ENCODE measurements at regions not wholly inside any gene's neighbourhood (a gene's known extent, or its start where the extent isn't known, plus 50 kb on each side); places are given as distances from the start of the nearest gene placed in this dataset.

DNA sequence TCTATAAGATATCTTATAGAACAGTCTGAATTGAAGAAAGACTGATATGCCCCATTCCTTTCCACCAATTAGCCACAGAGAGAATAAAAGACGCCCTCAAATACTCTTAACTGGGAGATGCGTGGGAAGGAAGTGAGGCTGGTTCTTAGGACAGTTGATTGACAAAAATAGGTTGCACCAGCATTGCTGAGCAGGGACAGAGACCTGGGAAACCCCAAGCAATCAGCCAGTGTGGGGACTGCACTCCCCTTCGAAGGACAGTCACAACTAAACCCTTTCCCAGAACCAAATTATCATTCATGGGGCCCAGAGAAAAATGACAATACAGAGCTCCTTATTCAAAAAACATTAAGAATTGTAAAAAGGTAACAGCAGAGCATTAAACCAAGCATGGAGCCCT, 196.9 kb upstream of the GHITM start:
- Histone ChIP-seq H3K27me3 (ENCODE audit: low read depth, low read length) (no peaks in the 10 kb centered on the region), H3K9me3 (ENCODE audit: control insufficient read depth in 1 of 2, low read length in 2 of 2) (no peaks in the 10 kb centered on the region), H3K4me1 (ENCODE audit: control insufficient read depth in 1 of 2, insufficient read depth in 2 of 2, low read length in 2 of 2) (no peaks in the 10 kb centered on the region), H3K27ac (ENCODE audit: low read length) (no peak overlapping the region), H3K4me3 (ENCODE audit: low read depth in 1 of 2, low read length in 2 of 2) (no peak overlapping the region), H3K36me3 (ENCODE audit: control insufficient read depth in 1 of 2, insufficient read depth in 2 of 2, low read length in 2 of 2) (no peaks in the 10 kb centered on the region)

DNA sequence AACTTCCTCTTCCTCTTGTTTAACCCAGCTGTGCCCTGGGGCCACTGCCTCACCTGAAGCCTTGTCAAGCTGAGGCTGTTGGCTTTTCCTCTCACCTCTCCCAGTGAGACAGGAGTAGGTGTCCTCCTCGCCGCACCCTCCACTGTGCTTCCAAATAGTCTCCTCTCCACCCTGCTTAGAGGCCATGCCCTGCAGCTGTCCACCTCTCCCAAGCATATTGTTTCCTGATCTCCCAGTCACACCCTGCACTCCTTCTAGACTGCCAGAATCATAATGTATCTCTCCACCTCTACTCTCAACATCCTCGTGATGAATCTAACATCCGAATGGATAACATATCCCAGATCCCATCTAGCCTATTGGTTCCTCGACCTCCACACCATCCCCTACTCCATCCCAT, 196.3 kb upstream of the GHITM start:
- no peaks in the 10 kb centered on the region for H3K9me3 ChIP-seq (ENCODE audit: control insufficient read depth in 1 of 2, low read length in 2 of 2)
- H3K36me3 ChIP-seq (ENCODE audit: control insufficient read depth in 1 of 2, insufficient read depth in 2 of 2, low read length in 2 of 2) = no peaks in the 10 kb centered on the region
- no peak overlapping the region for H3K27ac ChIP-seq (ENCODE audit: low read length)
- H3K27me3 ChIP-seq (ENCODE audit: low read depth, low read length) = no peaks in the 10 kb centered on the region
- H3K4me3 ChIP-seq (ENCODE audit: low read depth in 1 of 2, low read length in 2 of 2) = no peak overlapping the region
- H3K4me1 ChIP-seq (ENCODE audit: control insufficient read depth in 1 of 2, insufficient read depth in 2 of 2, low read length in 2 of 2) = no peaks in the 10 kb centered on the region

DNA sequence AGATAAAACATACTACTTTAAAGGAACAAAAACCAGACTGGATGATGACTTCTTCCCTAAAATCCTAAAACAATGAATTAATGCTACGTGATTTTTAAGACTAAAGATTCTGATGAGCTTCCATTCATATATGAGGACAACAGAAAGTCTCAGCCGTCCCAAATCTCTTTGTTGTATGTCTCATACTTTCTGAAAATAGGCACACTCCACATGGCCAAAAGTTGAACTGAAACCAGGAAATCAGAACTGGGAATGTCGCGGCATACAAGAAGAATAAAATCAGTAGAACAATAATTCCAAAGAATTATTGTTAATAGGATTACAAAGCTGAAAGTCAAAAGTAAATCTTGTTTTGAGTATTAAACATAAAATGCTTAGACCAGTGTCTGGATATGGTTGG, 195.4 kb upstream of the GHITM start:
- Histone ChIP-seq H3K36me3 (ENCODE audit: control insufficient read depth in 1 of 2, insufficient read depth in 2 of 2, low read length in 2 of 2) (no peaks in the 10 kb centered on the region), H3K9me3 (ENCODE audit: control insufficient read depth in 1 of 2, low read length in 2 of 2) (no peaks in the 10 kb centered on the region), H3K4me1 (ENCODE audit: control insufficient read depth in 1 of 2, insufficient read depth in 2 of 2, low read length in 2 of 2) (no peaks in the 10 kb centered on the region), H3K27ac (ENCODE audit: low read length) (no peak overlapping the region), H3K4me3 (ENCODE audit: low read depth in 1 of 2, low read length in 2 of 2) (no peak overlapping the region), H3K27me3 (ENCODE audit: low read depth, low read length) (no peaks in the 10 kb centered on the region)

DNA sequence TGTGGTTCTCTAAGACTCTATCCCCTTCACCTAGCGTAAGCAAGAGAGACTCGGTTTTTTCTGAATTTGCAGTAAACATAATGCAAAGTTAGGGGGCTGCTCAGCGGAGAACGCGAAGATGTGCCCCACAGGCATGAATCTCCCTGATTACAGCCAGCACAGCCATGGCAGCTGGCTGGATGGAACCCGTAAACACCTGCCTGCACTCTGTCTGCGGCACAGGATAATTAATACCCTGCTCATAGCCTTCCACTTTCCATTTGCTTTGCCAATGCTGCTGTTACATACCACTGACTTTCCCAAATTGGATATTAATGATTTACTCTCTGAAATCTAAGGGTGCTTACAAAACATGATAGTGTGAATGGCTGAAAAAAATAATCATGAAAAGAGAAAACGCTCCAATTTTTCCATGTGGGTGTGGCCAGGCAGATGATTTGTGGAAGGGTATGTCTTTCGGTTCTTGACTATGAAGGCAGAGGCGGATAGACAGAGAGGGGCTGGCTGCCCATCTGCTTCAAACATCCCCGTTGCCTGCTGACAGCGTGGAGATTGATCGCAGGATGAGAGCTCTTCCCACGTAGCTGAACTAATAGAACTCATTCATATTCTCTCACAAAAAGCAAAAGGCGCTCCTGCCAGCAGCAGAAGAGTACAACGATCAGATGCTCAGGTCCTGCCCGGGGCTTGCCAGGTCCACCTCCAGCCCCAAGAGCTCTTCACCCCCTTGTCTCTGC, 193.2 kb upstream of the GHITM start:
- Histone ChIP-seq H3K27me3 (ENCODE audit: low read depth, low read length) (no peaks in the 10 kb centered on the region), H3K36me3 (ENCODE audit: control insufficient read depth in 1 of 2, insufficient read depth in 2 of 2, low read length in 2 of 2) (no peaks in the 10 kb centered on the region), H3K4me1 (ENCODE audit: control insufficient read depth in 1 of 2, insufficient read depth in 2 of 2, low read length in 2 of 2) (no peaks in the 10 kb centered on the region), H3K9me3 (ENCODE audit: control insufficient read depth in 1 of 2, low read length in 2 of 2) (no peaks in the 10 kb centered on the region), H3K27ac (ENCODE audit: low read length) (no peak overlapping the region), H3K4me3 (ENCODE audit: low read depth in 1 of 2, low read length in 2 of 2) (no peak overlapping the region)

DNA sequence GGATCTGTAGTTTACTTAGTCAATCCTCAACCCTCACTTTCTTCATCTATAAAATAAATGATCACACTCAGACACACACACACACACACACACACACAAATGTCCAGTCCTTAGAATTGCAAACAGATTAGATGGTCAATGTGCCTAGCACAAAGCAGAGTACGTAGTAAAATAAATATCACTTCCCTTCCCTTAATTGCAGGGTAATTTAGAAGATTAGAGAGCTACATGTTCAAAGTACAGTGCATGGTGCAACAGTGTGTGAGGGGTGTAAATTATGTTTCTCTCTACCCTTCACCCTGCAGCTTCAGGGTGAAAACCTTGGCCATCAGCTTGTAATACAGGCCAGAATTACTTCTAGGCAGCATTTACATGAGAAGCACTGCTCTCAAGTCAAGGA, 187.0 kb upstream of the GHITM start:
- Histone ChIP-seq H3K4me3 (ENCODE audit: low read depth in 1 of 2, low read length in 2 of 2) (no peak overlapping the region), H3K9me3 (ENCODE audit: control insufficient read depth in 1 of 2, low read length in 2 of 2) (no peaks in the 10 kb centered on the region), H3K27ac (ENCODE audit: low read length) (no peak overlapping the region), H3K27me3 (ENCODE audit: low read depth, low read length) (no peaks in the 10 kb centered on the region), H3K4me1 (ENCODE audit: control insufficient read depth in 1 of 2, insufficient read depth in 2 of 2, low read length in 2 of 2) (no peaks in the 10 kb centered on the region), H3K36me3 (ENCODE audit: control insufficient read depth in 1 of 2, insufficient read depth in 2 of 2, low read length in 2 of 2) (no peaks in the 10 kb centered on the region)

DNA sequence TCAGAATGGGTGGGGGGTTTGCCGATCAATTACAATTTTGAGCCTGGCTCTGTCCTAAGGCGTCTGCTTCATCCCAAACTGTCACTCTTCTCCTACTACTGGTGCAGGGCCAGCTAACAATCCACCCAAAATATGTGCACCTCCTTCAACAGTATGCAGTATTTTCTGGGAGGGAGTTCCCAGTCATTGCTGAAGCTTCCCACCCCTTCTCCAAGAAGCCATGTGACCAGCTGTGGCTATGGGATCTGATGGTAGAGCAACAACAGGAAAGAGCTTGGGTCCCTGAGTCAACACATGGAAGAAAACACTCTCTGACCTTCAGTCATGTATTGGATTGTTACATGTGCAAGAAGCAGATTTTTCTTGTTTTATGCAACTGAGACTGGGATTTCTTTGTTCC, 185.7 kb upstream of the GHITM start:
- no peaks in the 10 kb centered on the region for H3K36me3 ChIP-seq (ENCODE audit: control insufficient read depth in 1 of 2, insufficient read depth in 2 of 2, low read length in 2 of 2)
- H3K27ac ChIP-seq (ENCODE audit: low read length) = no peak overlapping the region
- no peaks in the 10 kb centered on the region for H3K4me1 ChIP-seq (ENCODE audit: control insufficient read depth in 1 of 2, insufficient read depth in 2 of 2, low read length in 2 of 2)
- no peak overlapping the region for H3K4me3 ChIP-seq (ENCODE audit: low read depth in 1 of 2, low read length in 2 of 2)
- H3K27me3 ChIP-seq (ENCODE audit: low read depth, low read length) = no peaks in the 10 kb centered on the region
- H3K9me3 ChIP-seq (ENCODE audit: control insufficient read depth in 1 of 2, low read length in 2 of 2) = no peaks in the 10 kb centered on the region

DNA sequence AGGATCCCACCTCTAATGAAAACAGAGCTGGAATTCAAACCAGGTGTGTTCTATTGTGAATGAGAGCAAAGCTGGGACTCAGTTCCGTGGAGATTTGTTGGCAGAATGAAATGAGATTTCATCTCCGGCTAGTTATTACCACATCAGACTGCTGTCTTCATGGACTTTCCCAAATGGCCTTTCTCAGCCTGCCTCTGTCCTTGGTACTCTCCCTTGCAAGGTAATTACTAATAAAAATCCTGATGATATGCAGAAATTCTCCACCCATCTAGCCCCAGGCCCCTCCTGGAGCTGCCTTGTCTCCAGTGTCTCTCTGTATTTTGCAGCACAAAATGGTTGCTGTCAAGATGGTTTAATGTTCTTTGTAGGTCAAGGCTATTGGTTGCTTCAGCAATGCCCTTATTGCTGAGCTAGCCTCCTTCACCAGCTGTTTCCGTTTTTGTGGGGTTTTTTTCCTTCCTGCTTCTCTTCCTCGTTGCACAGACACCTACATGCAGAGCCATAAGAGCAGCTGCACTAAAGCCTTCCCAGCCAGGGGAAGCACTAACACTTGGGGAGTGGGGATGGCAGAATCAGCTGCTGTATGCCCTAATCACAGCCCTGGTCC, 185.0 kb upstream of the GHITM start:
- Histone ChIP-seq H3K36me3 (ENCODE audit: control insufficient read depth in 1 of 2, insufficient read depth in 2 of 2, low read length in 2 of 2) (no peaks in the 10 kb centered on the region), H3K27me3 (ENCODE audit: low read depth, low read length) (no peaks in the 10 kb centered on the region), H3K4me3 (ENCODE audit: low read depth in 1 of 2, low read length in 2 of 2) (no peak overlapping the region), H3K27ac (ENCODE audit: low read length) (no peak overlapping the region), H3K9me3 (ENCODE audit: control insufficient read depth in 1 of 2, low read length in 2 of 2) (no peaks in the 10 kb centered on the region), H3K4me1 (ENCODE audit: control insufficient read depth in 1 of 2, insufficient read depth in 2 of 2, low read length in 2 of 2) (no peaks in the 10 kb centered on the region)

DNA sequence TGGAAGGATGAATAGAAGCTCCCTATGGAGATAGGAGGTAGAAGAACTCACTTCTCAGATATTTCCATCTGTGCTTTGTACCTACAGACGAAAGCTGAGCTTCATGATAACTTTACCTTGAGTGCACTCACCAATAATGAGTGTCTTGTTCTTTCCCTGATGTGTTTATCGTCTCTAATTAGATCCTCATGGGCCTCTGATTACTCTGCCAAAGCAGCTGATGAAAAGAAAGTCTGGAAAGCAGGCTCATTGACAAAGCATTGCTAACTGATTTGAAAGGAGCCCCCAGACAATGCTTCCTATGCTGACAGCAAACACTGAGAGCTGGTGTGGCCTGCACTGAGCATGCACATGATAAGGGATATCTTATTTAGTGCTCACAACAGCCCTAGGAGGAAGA, 183.9 kb upstream of the GHITM start:
- no peak overlapping the region for H3K27ac ChIP-seq (ENCODE audit: low read length)
- no peaks in the 10 kb centered on the region for H3K36me3 ChIP-seq (ENCODE audit: control insufficient read depth in 1 of 2, insufficient read depth in 2 of 2, low read length in 2 of 2)
- H3K9me3 ChIP-seq (ENCODE audit: control insufficient read depth in 1 of 2, low read length in 2 of 2) = no peaks in the 10 kb centered on the region
- no peaks in the 10 kb centered on the region for H3K27me3 ChIP-seq (ENCODE audit: low read depth, low read length)
- H3K4me1 ChIP-seq (ENCODE audit: control insufficient read depth in 1 of 2, insufficient read depth in 2 of 2, low read length in 2 of 2) = no peaks in the 10 kb centered on the region
- H3K4me3 ChIP-seq (ENCODE audit: low read depth in 1 of 2, low read length in 2 of 2) = no peak overlapping the region

DNA sequence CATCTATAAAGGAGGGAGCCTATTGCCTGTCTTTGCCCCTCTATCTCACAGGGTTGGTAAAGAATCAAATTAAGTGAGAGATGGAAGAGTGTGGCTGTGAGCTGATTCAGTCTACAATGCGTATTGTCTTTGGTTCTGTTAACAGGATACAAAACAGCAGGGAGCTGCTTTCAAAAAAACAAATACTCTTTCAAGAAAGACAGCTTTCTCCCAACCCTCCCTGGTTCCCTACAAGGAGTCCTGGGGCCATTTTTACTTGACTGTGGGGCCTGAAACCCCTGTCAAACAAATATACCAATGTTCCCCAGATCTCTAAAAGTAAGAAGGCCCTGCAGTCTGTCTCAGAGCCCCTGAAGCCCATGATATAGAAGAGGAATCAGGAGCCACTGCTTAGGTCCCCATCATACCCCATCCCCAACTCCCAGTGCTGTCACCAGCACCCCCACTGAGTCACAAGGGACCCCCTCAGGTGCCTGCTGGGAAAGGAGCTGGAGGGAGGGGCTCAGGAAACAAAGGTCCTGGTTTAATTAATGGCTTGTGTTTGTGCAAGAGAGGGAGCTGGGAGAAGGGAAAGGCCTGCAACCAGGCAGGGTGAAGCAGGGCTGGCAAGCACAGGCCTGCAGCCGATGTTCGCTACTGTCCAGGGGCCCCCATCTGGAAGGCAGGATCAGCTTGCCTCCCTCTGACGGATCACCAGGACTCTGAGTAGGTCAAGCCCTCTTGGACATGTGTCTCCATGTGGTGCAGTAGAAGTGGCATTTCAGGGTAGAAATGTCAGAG, 182.0 kb upstream of the GHITM start:
- H3K36me3 ChIP-seq (ENCODE audit: control insufficient read depth in 1 of 2, insufficient read depth in 2 of 2, low read length in 2 of 2) = no peaks in the 10 kb centered on the region
- H3K4me1 ChIP-seq (ENCODE audit: control insufficient read depth in 1 of 2, insufficient read depth in 2 of 2, low read length in 2 of 2) = no peaks in the 10 kb centered on the region
- H3K27ac ChIP-seq (ENCODE audit: low read length) = no peak overlapping the region
- H3K27me3 ChIP-seq (ENCODE audit: low read depth, low read length) = no peaks in the 10 kb centered on the region
- no peak overlapping the region for H3K4me3 ChIP-seq (ENCODE audit: low read depth in 1 of 2, low read length in 2 of 2)
- no peaks in the 10 kb centered on the region for H3K9me3 ChIP-seq (ENCODE audit: control insufficient read depth in 1 of 2, low read length in 2 of 2)

DNA sequence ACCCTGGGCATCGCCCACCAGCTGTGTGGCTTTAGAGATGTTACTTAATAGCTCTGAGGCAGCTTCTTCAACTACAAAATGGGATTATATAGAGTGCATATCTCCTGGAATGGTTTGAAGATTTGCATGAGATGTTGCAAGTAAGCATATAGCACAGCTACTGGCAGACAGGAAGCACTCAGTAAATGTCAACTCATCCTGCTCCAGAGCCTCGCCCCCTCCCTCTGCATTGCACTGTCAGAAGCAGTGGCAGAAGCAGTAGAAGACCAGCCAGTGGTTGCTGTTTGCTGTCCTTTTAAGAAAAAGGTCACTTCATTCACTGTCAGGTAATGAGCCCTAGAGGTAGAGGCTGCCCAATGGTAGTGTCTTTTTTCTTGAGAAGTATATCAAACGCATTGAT, 180.0 kb upstream of the GHITM start:
- H3K4me1 ChIP-seq (ENCODE audit: control insufficient read depth in 1 of 2, insufficient read depth in 2 of 2, low read length in 2 of 2) = no peaks in the 10 kb centered on the region
- H3K36me3 ChIP-seq (ENCODE audit: control insufficient read depth in 1 of 2, insufficient read depth in 2 of 2, low read length in 2 of 2) = no peaks in the 10 kb centered on the region
- H3K9me3 ChIP-seq (ENCODE audit: control insufficient read depth in 1 of 2, low read length in 2 of 2) = no peaks in the 10 kb centered on the region
- no peak overlapping the region for H3K4me3 ChIP-seq (ENCODE audit: low read depth in 1 of 2, low read length in 2 of 2)
- H3K27ac ChIP-seq (ENCODE audit: low read length) = no peak overlapping the region
- no peaks in the 10 kb centered on the region for H3K27me3 ChIP-seq (ENCODE audit: low read depth, low read length)

DNA sequence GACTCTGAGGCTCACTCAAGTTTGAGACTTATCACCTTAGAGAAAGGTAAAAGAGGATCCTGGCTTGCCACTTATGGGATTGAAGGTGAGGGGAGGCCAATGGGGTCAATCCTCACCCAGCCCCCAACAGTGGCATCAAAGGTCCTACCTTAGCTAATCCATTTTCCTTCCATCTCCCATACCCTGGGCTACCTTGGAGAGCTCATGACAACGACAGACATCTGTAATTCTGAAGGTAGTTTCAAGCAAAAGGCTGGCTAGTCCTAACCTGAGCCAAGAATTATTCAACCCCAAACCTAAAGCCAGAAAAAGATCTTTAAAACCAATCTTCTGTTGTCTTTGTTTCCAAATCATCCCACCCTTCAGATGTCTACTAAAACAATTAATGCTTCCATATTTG, 179.2 kb upstream of the GHITM start:
- H3K27ac ChIP-seq (ENCODE audit: low read length) = no peak overlapping the region
- no peaks in the 10 kb centered on the region for H3K9me3 ChIP-seq (ENCODE audit: control insufficient read depth in 1 of 2, low read length in 2 of 2)
- H3K27me3 ChIP-seq (ENCODE audit: low read depth, low read length) = no peaks in the 10 kb centered on the region
- H3K4me3 ChIP-seq (ENCODE audit: low read depth in 1 of 2, low read length in 2 of 2) = no peak overlapping the region
- no peaks in the 10 kb centered on the region for H3K4me1 ChIP-seq (ENCODE audit: control insufficient read depth in 1 of 2, insufficient read depth in 2 of 2, low read length in 2 of 2)
- no peaks in the 10 kb centered on the region for H3K36me3 ChIP-seq (ENCODE audit: control insufficient read depth in 1 of 2, insufficient read depth in 2 of 2, low read length in 2 of 2)

All from muscle layer of duodenum (tissue), 2 donors.